Mesothelial cell of epicardium (in vitro differentiated cells): ENCODE measurements at regions not wholly inside any gene's neighbourhood (a gene's known extent, or its start where the extent isn't known, plus 50 kb on each side); places are given as distances from the start of the nearest gene placed in this dataset.

Source experiments
- DNase-seq, 2 experiments: peaks; one replicate each; pipeline ENCODE4 v3.0.0; 2021; ENCODE audit warnings: low spot score in 2 of 2; ENCODE audit not compliant: unreplicated experiment in 2 of 2
- H3K27ac Mint-ChIP-seq: 2 replicates; pipeline ENCODE4 v1.8.0; 2021; ENCODE audit warnings: mixed read lengths
- H3K27me3 Mint-ChIP-seq: 2 replicates; pipeline ENCODE4 v1.8.0; 2021; ENCODE audit warnings: low read depth, mixed read lengths
- H3K36me3 Mint-ChIP-seq: 2 replicates; pipeline ENCODE4 v1.8.0; 2021; ENCODE audit warnings: mixed read lengths
- H3K4me1 Mint-ChIP-seq: 2 replicates; pipeline ENCODE4 v1.8.0; 2021; ENCODE audit warnings: mixed read lengths
- H3K4me3 Mint-ChIP-seq: 2 replicates; pipeline ENCODE4 v1.8.0; 2021; ENCODE audit warnings: mild to moderate bottlenecking, moderate library complexity, mixed read lengths
- H3K9me3 Mint-ChIP-seq: 2 replicates; pipeline ENCODE4 v1.8.0; 2021; ENCODE audit warnings: mixed read lengths
- TF ChIP-seq, protein P1 (sequence below): fragments of 200-600 bp; sonication (generic); IDR thresholded peaks from one replicate; pipeline ENCODE4 v1.5.0; 2021; ENCODE audit warnings: antibody characterized with exemption; ENCODE audit not compliant: unreplicated experiment

DNA sequence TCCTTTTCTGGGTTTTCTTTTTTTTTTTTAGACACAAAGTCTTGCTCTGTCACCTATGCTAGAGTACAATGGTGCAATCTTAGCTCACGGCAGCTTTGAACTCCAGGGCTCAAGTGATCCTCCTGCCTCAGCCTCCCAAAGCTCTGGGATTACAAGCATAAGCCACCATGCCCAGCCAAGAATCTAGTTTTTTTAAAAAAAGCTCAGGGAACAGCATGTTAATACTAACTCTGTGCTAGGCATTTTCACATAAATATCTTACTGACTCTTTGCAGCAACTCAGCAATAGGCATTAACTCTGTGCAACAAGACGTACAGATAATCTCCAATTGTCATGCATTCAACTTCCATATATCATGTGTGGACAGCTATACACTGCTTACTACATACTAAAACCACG is 97.4 kb downstream of the LLPH start:
- Mint-ChIP-seq H3K36me3 (no peaks in the 10 kb centered on the region), H3K27ac (no peak overlapping the region), H3K27me3 (no peaks in the 10 kb centered on the region), H3K9me3 (no peaks in the 10 kb centered on the region), H3K4me1 (peaks cover 52% of the 10 kb centered on the region), H3K4me3 (no peak overlapping the region)
- TF ChIP-seq, protein P1, sequence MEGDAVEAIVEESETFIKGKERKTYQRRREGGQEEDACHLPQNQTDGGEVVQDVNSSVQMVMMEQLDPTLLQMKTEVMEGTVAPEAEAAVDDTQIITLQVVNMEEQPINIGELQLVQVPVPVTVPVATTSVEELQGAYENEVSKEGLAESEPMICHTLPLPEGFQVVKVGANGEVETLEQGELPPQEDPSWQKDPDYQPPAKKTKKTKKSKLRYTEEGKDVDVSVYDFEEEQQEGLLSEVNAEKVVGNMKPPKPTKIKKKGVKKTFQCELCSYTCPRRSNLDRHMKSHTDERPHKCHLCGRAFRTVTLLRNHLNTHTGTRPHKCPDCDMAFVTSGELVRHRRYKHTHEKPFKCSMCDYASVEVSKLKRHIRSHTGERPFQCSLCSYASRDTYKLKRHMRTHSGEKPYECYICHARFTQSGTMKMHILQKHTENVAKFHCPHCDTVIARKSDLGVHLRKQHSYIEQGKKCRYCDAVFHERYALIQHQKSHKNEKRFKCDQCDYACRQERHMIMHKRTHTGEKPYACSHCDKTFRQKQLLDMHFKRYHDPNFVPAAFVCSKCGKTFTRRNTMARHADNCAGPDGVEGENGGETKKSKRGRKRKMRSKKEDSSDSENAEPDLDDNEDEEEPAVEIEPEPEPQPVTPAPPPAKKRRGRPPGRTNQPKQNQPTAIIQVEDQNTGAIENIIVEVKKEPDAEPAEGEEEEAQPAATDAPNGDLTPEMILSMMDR: no peak
- DNase-seq: no peak

DNA sequence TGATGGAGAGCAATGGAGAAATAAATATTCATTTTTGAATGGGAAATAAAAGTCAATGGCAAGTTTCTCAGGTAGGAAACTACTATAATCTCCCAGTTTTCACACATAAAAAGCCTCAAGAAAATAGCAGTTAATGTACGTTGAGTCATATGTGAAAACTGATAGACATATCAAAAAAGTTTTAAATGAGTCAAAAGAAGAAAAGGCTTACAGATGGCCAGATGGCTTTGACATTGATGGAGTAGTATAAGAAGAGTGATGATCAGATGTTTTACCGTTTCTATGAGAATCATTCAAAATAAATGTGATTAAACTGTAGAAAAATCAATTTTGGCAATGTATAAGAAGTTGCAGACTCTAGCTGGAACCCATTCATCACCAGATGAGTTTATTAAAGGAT is 97.8 kb downstream of the LLPH start:
- Mint-ChIP-seq H3K9me3 (no peaks in the 10 kb centered on the region), H3K4me1 (peaks cover 52% of the 10 kb centered on the region), H3K36me3 (no peaks in the 10 kb centered on the region), H3K27me3 (no peaks in the 10 kb centered on the region), H3K4me3 (no peak overlapping the region), H3K27ac (no peak overlapping the region)
- DNase-seq: no peak
- TF ChIP-seq, protein P1: no peak

DNA sequence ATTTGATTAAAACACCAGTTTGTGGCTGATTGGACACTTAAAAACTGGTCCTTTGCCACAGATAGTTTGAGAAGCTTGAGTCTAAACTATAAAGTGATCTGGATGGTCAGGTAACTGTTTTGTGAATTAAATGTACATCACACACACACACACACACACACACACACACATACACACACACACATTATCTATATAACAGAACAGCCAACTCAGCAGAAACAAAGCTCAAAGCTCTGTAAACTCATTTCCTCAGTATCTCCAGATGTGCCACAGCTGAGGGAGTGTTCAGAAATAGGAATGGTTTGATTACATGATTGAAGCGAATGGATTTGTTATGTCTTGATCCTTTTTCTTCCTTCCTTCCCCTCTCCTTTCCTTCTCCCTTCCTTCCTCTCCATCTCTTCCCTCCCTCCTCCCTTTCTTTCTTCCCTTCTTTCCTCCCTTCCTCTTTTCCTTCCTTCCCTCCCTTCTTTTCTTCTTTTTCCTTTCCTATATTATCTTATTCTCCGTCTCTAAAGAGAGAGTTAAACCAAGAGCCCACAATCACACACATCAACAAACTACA is 100.3 kb downstream of the LLPH start:
- DNase-seq: no peak
- TF ChIP-seq, protein P1: no peak
- H3K9me3 Mint-ChIP-seq: no peaks in the 10 kb centered on the region
- peaks cover 49% of the 10 kb centered on the region for H3K4me1 Mint-ChIP-seq
- no peaks in the 10 kb centered on the region for H3K36me3 Mint-ChIP-seq
- no peaks in the 10 kb centered on the region for H3K27me3 Mint-ChIP-seq
- peak overlapping the region; percentile 25 for H3K27ac Mint-ChIP-seq
- no peak overlapping the region for H3K4me3 Mint-ChIP-seq

DNA sequence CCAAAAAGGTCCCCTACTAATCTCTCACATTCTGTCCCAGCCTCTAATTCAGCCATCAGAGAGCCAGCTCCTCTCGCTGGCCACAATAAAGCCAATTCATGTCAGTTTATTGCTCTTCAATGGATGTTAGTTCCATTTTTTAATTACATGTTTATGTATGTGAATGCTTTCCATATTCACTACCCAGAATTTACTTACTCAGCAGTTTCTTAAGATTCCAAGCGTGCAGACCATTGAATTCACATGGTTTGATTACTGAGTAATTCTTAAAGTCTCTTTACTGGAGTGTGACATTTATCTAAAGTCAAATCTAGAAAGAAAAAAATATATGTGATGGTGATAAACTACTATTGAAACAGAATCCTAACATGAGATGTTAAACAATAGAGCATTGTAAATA is 102.2 kb downstream of the LLPH start:
- H3K9me3 Mint-ChIP-seq: no peaks in the 10 kb centered on the region
- H3K4me3 Mint-ChIP-seq: no peak overlapping the region
- H3K27ac Mint-ChIP-seq: no peak overlapping the region
- H3K36me3 Mint-ChIP-seq: no peaks in the 10 kb centered on the region
- no peak for DNase-seq
- H3K4me1 Mint-ChIP-seq: peaks cover 57% of the 10 kb centered on the region
- no peaks in the 10 kb centered on the region for H3K27me3 Mint-ChIP-seq
- TF ChIP-seq, protein P1: no peak

DNA sequence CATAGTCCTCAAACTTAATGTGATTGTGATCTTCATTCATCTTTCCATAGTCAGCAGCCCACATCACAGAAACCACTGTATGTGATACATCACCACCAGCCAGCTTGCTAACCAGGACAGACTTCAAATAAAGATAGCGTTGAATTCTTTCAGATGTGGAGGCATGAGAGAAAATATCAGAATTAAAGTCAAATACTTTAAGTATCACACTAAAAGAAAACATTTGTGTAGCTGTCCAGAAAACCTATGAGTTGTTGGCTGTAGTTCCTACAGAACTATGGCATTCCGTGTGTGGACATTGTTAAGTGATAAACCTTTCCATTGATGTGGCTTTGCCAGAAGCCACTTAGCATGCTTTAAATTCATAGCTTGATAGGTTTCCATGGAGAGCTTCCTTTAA is 105.1 kb downstream of the LLPH start:
- H3K27ac Mint-ChIP-seq: peak overlapping the region; percentile 78
- H3K27me3 Mint-ChIP-seq: no peaks in the 10 kb centered on the region
- no peak for DNase-seq
- H3K4me1 Mint-ChIP-seq: peaks cover 32% of the 10 kb centered on the region
- TF ChIP-seq, protein P1: no peak
- no peak overlapping the region for H3K4me3 Mint-ChIP-seq
- no peaks in the 10 kb centered on the region for H3K36me3 Mint-ChIP-seq
- H3K9me3 Mint-ChIP-seq: no peaks in the 10 kb centered on the region

DNA sequence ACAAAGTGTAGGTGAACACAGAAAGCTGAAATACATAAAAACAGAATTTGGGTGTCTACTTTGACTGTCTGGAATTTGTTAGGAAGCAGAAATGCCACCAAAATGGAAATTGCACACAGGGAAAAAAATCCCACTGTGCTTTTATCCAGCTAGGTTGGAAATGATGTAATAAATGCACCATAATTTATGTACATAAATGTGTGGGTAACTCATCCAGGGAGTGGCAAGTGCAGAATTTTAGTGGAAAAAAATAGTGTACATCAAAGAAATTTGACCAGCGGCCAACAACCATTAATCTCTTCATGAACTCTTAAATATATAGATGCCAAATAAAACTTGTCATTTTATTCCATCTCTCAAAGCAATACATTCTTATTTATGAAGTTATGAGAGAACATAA is 105.6 kb downstream of the LLPH start:
- H3K36me3 Mint-ChIP-seq: no peaks in the 10 kb centered on the region
- peak overlapping the region; percentile 60 for H3K27ac Mint-ChIP-seq
- H3K27me3 Mint-ChIP-seq: no peaks in the 10 kb centered on the region
- DNase-seq: no peak
- H3K4me3 Mint-ChIP-seq: no peak overlapping the region
- H3K9me3 Mint-ChIP-seq: no peaks in the 10 kb centered on the region
- TF ChIP-seq, protein P1: no peak
- H3K4me1 Mint-ChIP-seq: peaks cover 30% of the 10 kb centered on the region
